Vagina (tissue), 2 donors: ENCODE measurements at regions not wholly inside any gene's neighbourhood (a gene's known extent, or its start where the extent isn't known, plus 50 kb on each side); places are given as distances from the start of the nearest gene placed in this dataset.

Experiments
- POLR2A ChIP-seq, 2 donors: fragments of 450-650 bp; IDR thresholded peaks; one replicate each; pipeline ENCODE4 v1.6.1; 2017; ENCODE audit warnings: antibody characterized with exemption in 2 of 2, mild to moderate bottlenecking in 2 of 2, moderate library complexity in 2 of 2
- POLR2AphosphoS5 ChIP-seq, 2 donors: sonication (generic); formaldehyde crosslinking; IDR thresholded peaks; one replicate each; pipeline ENCODE4 v1.9.0; 2017; ENCODE audit warnings: antibody characterized with exemption in 2 of 2, mild to moderate bottlenecking in 2 of 2, low read depth in 1 of 2; ENCODE audit not compliant: insufficient read depth in 1 of 2
- TF ChIP-seq, protein P1 (sequence below), 3 experiments: fragments of 450-650 bp in 2 of 3; fragments of 200-600 bp in 1 of 3; sonication (generic) in 1 of 3; IDR thresholded peaks; one replicate each; pipeline ENCODE4 v1.5.1; 2017 to 2019; ENCODE audit warnings: antibody characterized with exemption in 3 of 3, mild to moderate bottlenecking in 2 of 3, moderate library complexity in 2 of 3

GRCh38 chr13:72397265-72397664 lies 330.2 kb downstream of the MZT1 start:
- TF ChIP-seq, protein P1, sequence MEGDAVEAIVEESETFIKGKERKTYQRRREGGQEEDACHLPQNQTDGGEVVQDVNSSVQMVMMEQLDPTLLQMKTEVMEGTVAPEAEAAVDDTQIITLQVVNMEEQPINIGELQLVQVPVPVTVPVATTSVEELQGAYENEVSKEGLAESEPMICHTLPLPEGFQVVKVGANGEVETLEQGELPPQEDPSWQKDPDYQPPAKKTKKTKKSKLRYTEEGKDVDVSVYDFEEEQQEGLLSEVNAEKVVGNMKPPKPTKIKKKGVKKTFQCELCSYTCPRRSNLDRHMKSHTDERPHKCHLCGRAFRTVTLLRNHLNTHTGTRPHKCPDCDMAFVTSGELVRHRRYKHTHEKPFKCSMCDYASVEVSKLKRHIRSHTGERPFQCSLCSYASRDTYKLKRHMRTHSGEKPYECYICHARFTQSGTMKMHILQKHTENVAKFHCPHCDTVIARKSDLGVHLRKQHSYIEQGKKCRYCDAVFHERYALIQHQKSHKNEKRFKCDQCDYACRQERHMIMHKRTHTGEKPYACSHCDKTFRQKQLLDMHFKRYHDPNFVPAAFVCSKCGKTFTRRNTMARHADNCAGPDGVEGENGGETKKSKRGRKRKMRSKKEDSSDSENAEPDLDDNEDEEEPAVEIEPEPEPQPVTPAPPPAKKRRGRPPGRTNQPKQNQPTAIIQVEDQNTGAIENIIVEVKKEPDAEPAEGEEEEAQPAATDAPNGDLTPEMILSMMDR (IDR thresholded peaks at IDR 0.05) = no peak
- TF ChIP-seq POLR2A (IDR thresholded peaks at IDR 0.05) = no peak
- no peak for TF ChIP-seq POLR2AphosphoS5 (IDR thresholded peaks at IDR 0.05; ENCODE audit: insufficient read depth in 1 of 2, low read depth in 1 of 2)
